H1 (cell line): ENCODE measurements at regions not wholly inside any gene's neighbourhood (a gene's known extent, or its start where the extent isn't known, plus 50 kb on each side); places are given as distances from the start of the nearest gene placed in this dataset.

ENCODE experiments used
- CTCF ChIA-PET: fragments of 300-600 bp; sonication (Branson Sonifier 250); formaldehyde crosslinking; loops from one replicate; lab custom pipeline; 2021; ENCODE audit not compliant: partially characterized antibody; lab: Charles Lee
- POLR2A ChIA-PET: fragments of 300-600 bp; sonication (Branson Sonifier 250); formaldehyde crosslinking; loops from one replicate; lab custom pipeline; 2021; ENCODE audit warnings: inconsistent platforms; ENCODE audit not compliant: partially characterized antibody; lab: Charles Lee
- DNase-seq, 2 experiments: peaks; one replicate each; pipeline versions ENCODE4 v3.0.0 to v3.0.0-alpha.2; 2010 to 2022; ENCODE audit warnings: low spot score in 2 of 2, low read depth in 1 of 2, mixed read lengths in 1 of 2
- FAIRE-seq: peaks from 2 replicates; lab custom pipeline; 2011; peaks lifted over from hg19 to GRCh38; lab: Jason Lieb, UNC
- H2AFZ ChIP-seq: 2 replicates; pipeline ENCODE4 v1.8.1; 2012; ENCODE audit warnings: low read length, inconsistent platforms
- H2AK5ac ChIP-seq: 2 replicates; pipeline ENCODE4 v1.6.1; 2013; ENCODE audit warnings: low read depth, low read length
- H2BK120ac ChIP-seq: replicated peaks from 2 replicates; pipeline ENCODE3; 2013; ENCODE audit warnings: low read depth, low read length, inconsistent platforms
- H2BK12ac ChIP-seq: 2 replicates; pipeline ENCODE4 v1.6.1; 2013; ENCODE audit warnings: low read depth, low read length
- H2BK15ac ChIP-seq: 2 replicates; pipeline ENCODE4 v1.6.1; 2013; ENCODE audit warnings: low read length
- H2BK20ac ChIP-seq: 2 replicates; pipeline ENCODE4 v1.6.1; 2013; ENCODE audit warnings: low read length
- H2BK5ac ChIP-seq: 2 replicates; pipeline ENCODE4 v1.6.1; 2013; ENCODE audit warnings: low read depth, low read length
- H3K14ac ChIP-seq: 2 replicates; pipeline ENCODE4 v1.6.1; 2013; ENCODE audit warnings: inconsistent platforms; ENCODE audit not compliant: insufficient read length
- H3K18ac ChIP-seq: 2 replicates; pipeline ENCODE4 v1.6.1; 2013; ENCODE audit warnings: low read length; ENCODE audit errors: extremely low read depth
- H3K23ac ChIP-seq: 2 replicates; pipeline ENCODE4 v1.6.1; 2013; ENCODE audit warnings: inconsistent platforms; ENCODE audit not compliant: insufficient read length
- H3K23me2 ChIP-seq: 2 replicates; pipeline ENCODE4 v1.6.1; 2013; ENCODE audit warnings: low read depth, low read length
- H3K27ac ChIP-seq: 2 replicates; pipeline ENCODE4 v1.6.1; 2011; ENCODE audit warnings: low read depth, low read length, inconsistent platforms
- H3K27me3 ChIP-seq, 4 experiments: replicated peaks in 1 of 4; 1 replicate in 1 of 4; 2 replicates in 3 of 4; pipeline versions ENCODE4 v1.6.1 to v1.8.1; 2011 to 2013; ENCODE audit warnings: low read length in 3 of 4, mild to moderate bottlenecking in 3 of 4, inconsistent platforms in 2 of 4, mixed read lengths in 2 of 4, moderate library complexity in 1 of 4; ENCODE audit not compliant: control insufficient read depth in 3 of 4, insufficient read depth in 3 of 4; ENCODE audit errors: extremely low read depth in 1 of 4
- H3K36me3 ChIP-seq, 4 experiments: 2 replicates each; pipeline versions ENCODE4 v1.6.1 to v1.8.1; 2011 to 2013; ENCODE audit warnings: mild to moderate bottlenecking in 4 of 4, low read length in 3 of 4, moderate library complexity in 2 of 4, control low read depth in 1 of 4, inconsistent platforms in 1 of 4; ENCODE audit not compliant: insufficient read depth in 4 of 4, control insufficient read depth in 2 of 4
- H3K4ac ChIP-seq: replicated peaks from 2 replicates; pipeline ENCODE3; 2013; ENCODE audit warnings: low read length, low read depth, mixed read lengths, inconsistent platforms; ENCODE audit not compliant: insufficient read length
- H3K4me1 ChIP-seq, 4 experiments: replicated peaks in 1 of 4; 1 replicate in 1 of 4; 2 replicates in 3 of 4; pipeline versions ENCODE4 v1.6.1 to v1.8.1; 2011 to 2013; ENCODE audit warnings: low read length in 3 of 4, inconsistent platforms in 2 of 4, mixed read lengths in 1 of 4; ENCODE audit not compliant: insufficient read depth in 4 of 4, control insufficient read depth in 3 of 4
- H3K4me2 ChIP-seq, 2 experiments: 2 replicates each; pipeline versions ENCODE4 v1.6.1 to v1.8.1; 2011 to 2013; ENCODE audit warnings: low read depth in 2 of 2, low read length in 2 of 2, control low read depth in 1 of 2, inconsistent platforms in 1 of 2, mild to moderate bottlenecking in 1 of 2; ENCODE audit not compliant: insufficient read depth in 1 of 2
- H3K4me3 ChIP-seq, 4 experiments: fragments of 200-600, 300-600 bp in 1 of 4; sonication (generic), shearing (Covaris generic), sonication (Bioruptor Twin) in 1 of 4; 2 replicates each; pipeline versions ENCODE4 v1.5.1 to v1.8.1; 2011 to 2016; ENCODE audit warnings: low read length in 4 of 4, low read depth in 3 of 4, control low read depth in 2 of 4, inconsistent platforms in 2 of 4, mild to moderate bottlenecking in 2 of 4, mixed read lengths in 1 of 4, moderate library complexity in 1 of 4; ENCODE audit not compliant: insufficient read depth in 2 of 4; ENCODE audit errors: extremely low read depth in 1 of 4
- H3K56ac ChIP-seq: replicated peaks from 2 replicates; pipeline ENCODE3; 2013; ENCODE audit warnings: low read depth, mild to moderate bottlenecking, mixed read lengths, low read length, inconsistent platforms; ENCODE audit not compliant: insufficient read length
- H3K79me1 ChIP-seq: 2 replicates; pipeline ENCODE4 v1.6.1; 2013; ENCODE audit warnings: low read depth, low read length, control low read depth
- H3K79me2 ChIP-seq, 2 experiments: 2 replicates each; pipeline versions ENCODE4 v1.6.1 to v1.8.1; 2012 to 2013; ENCODE audit warnings: low read length in 2 of 2, mild to moderate bottlenecking in 2 of 2, inconsistent platforms in 1 of 2; ENCODE audit not compliant: insufficient read depth in 2 of 2, control insufficient read depth in 1 of 2
- H3K9ac ChIP-seq, 4 experiments: replicated peaks in 1 of 4; 1 replicate in 1 of 4; 2 replicates in 3 of 4; pipeline versions ENCODE4 v1.6.1 to v1.8.1; 2011 to 2013; ENCODE audit warnings: low read depth in 3 of 4, low read length in 3 of 4, control low read depth in 2 of 4, mild to moderate bottlenecking in 2 of 4, moderate library complexity in 2 of 4, inconsistent platforms in 1 of 4; ENCODE audit errors: extremely low read depth in 1 of 4
- H3K9me3 ChIP-seq, 2 experiments: 2 replicates each; pipeline versions ENCODE4 v1.6.1 to v1.8.1; 2012 to 2013; ENCODE audit warnings: mild to moderate bottlenecking in 2 of 2, moderate library complexity in 2 of 2, control low read depth in 1 of 2, inconsistent platforms in 1 of 2, low read depth in 1 of 2, low read length in 1 of 2, mixed read lengths in 1 of 2; ENCODE audit not compliant: insufficient read depth in 2 of 2
- H4K20me1 ChIP-seq, 2 experiments: replicated peaks in 1 of 2; 2 replicates each; pipeline versions ENCODE3 to v1.8.1; 2011 to 2013; ENCODE audit warnings: inconsistent platforms in 2 of 2, low read length in 2 of 2, mild to moderate bottlenecking in 1 of 2; ENCODE audit not compliant: insufficient read depth in 2 of 2, control insufficient read depth in 1 of 2
- H4K5ac ChIP-seq: 2 replicates; pipeline ENCODE4 v1.6.1; 2013; ENCODE audit warnings: low read length, low read depth, mixed read lengths, inconsistent platforms; ENCODE audit not compliant: insufficient read length
- H4K8ac ChIP-seq: 2 replicates; pipeline ENCODE4 v1.8.0; 2013; ENCODE audit warnings: mild to moderate bottlenecking, moderate library complexity, low read length, inconsistent platforms; ENCODE audit not compliant: insufficient read depth; ENCODE audit errors: extremely low read depth
- H4K91ac ChIP-seq: replicated peaks from 2 replicates; pipeline ENCODE3; 2013; ENCODE audit warnings: low read length, mixed read lengths, inconsistent platforms; ENCODE audit not compliant: insufficient read length
- FOSL1 ChIP-seq: IDR thresholded peaks from 2 replicates; pipeline ENCODE4 v1.6.1; 2011; ENCODE audit warnings: mild to moderate bottlenecking, low read depth, low read length, moderate library complexity; ENCODE audit not compliant: insufficient read depth
- HDAC2 ChIP-seq, 2 experiments: fragments of 300-600 bp in 1 of 2; sonication (generic) in 1 of 2; IDR thresholded peaks; 2 replicates each; pipeline ENCODE4 v1.6.1; 2011 to 2012; ENCODE audit warnings: low read depth in 2 of 2, low read length in 2 of 2, mild to moderate bottlenecking in 2 of 2, moderate library complexity in 2 of 2, borderline replicate concordance in 1 of 2, inconsistent platforms in 1 of 2
- NANOG ChIP-seq: IDR thresholded peaks from 2 replicates; pipeline ENCODE4 v1.6.1; 2011; ENCODE audit warnings: low read length, low read depth, mild to moderate bottlenecking, inconsistent platforms; ENCODE audit not compliant: insufficient read depth, poor library complexity, severe bottlenecking
- SIN3A ChIP-seq, 2 experiments: IDR thresholded peaks in 1 of 2; conservative IDR thresholded peaks in 1 of 2; 2 replicates each; pipeline ENCODE4 v1.6.1; 2011 to 2012; ENCODE audit warnings: low read length in 2 of 2, improper control_type of control experiment in 1 of 2, low read depth in 1 of 2, mild to moderate bottlenecking in 1 of 2
- SIRT6 ChIP-seq: IDR thresholded peaks from one replicate; pipeline ENCODE4 v1.7.1; 2012; ENCODE audit warnings: low read length, inconsistent platforms
- TAF1 ChIP-seq: IDR thresholded peaks from 2 replicates; pipeline ENCODE4 v1.6.1; 2011; ENCODE audit warnings: mild to moderate bottlenecking, low read depth, low read length
- WGBS, 2 experiments: shearing (Covaris generic) in 1 of 2; methylation state at CpG; one replicate each; pipeline versions ENCODE4 v1.1.6 to v1.1.7; 2013 to 2015; ENCODE audit warnings: low lambda C conversion rate in 2 of 2, mixed read lengths in 2 of 2, inconsistent platforms in 1 of 2, low coverage in 1 of 2, missing lambda C conversion rate in 1 of 2; ENCODE audit not compliant: insufficient replicate concordance in 2 of 2, insufficient coverage in 1 of 2, insufficient read length in 1 of 2; ENCODE audit errors: extremely low coverage in 1 of 2, missing lambda C conversion rate in 1 of 2; 5-methylcytosine and 5-hydroxymethylcytosine counted together

DNA sequence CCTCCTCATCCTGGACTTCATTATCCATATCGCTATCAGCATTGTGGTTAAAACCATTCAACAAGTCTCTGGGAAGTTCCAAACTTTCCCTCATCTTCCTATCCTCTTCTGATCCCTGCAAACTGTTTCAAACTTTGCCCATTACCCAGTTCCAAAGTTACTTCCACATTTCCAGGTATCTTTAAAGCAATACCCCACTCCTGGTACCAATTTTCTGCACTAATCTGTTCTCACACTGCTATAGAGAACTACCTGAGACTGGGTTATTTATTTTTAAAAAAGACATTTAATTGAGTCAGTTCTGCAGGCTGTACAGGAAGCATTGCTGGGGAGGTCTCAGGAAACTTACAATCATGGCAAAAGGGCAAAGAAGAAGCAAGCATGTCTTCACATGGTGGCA is 147.3 kb downstream of the ARL4A start:
- no peaks in the 10 kb centered on the region for H3K4me1 ChIP-seq
- H3K4ac ChIP-seq = no peak overlapping the region
- no peak overlapping the region for H3K4me2 ChIP-seq
- no peaks in the 10 kb centered on the region for H3K79me2 ChIP-seq
- POLR2A ChIA-PET = no interaction called here
- FAIRE-seq (no peak), DNase-seq (no peak)
- no peak overlapping the region for H4K5ac ChIP-seq
- no peak overlapping the region for H3K14ac ChIP-seq
- H3K9me3 ChIP-seq = peaks cover 13 to 14% of the 10 kb centered on the region in 2 experiments; a peak in 3 of 4 replicates
- no peaks in the 10 kb centered on the region for H4K20me1 ChIP-seq
- CTCF ChIA-PET = no interaction called here
- no peak overlapping the region for H2AK5ac ChIP-seq
- H3K79me1 ChIP-seq = no peaks in the 10 kb centered on the region
- TF ChIP-seq FOSL1 = no peak
- TF ChIP-seq HDAC2 (IDR thresholded peaks at IDR 0.05; ENCODE audit: borderline replicate concordance in 1 of 2, low read depth in 2 of 2, low read length in 2 of 2) = no peak
- TF ChIP-seq SIRT6 = no peak
- no peak for TF ChIP-seq SIN3A (conservative IDR thresholded peaks at IDR 0.05 in 1 of 2, IDR thresholded peaks at IDR 0.05 in 1 of 2; ENCODE audit: low read depth in 1 of 2, low read length in 2 of 2)
- no peak for TF ChIP-seq NANOG
- no peak for TF ChIP-seq TAF1
- no peak overlapping the region for H3K23ac ChIP-seq
- no peak overlapping the region for H4K8ac ChIP-seq
- H3K27me3 ChIP-seq = no peaks in the 10 kb centered on the region
- no peak overlapping the region for H2BK20ac ChIP-seq
- H2BK15ac ChIP-seq = no peak overlapping the region
- H3K36me3 ChIP-seq = peaks cover 0 to 2% (median 0%) of the 10 kb centered on the region in 4 experiments; a peak in 1 of 8 replicates
- no peak overlapping the region for H2BK12ac ChIP-seq
- H3K56ac ChIP-seq = no peak overlapping the region
- no peaks in the 10 kb centered on the region for H3K23me2 ChIP-seq
- WGBS, 2 experiments = 100% methylated on average over 1 of the region's 1 CpG; no CpG with 5 or more reads in 1 of the 2 experiments
- no peak overlapping the region for H3K4me3 ChIP-seq
- no peak overlapping the region for H4K91ac ChIP-seq
- no peak overlapping the region for H2BK120ac ChIP-seq
- no peak overlapping the region for H3K27ac ChIP-seq
- H3K18ac ChIP-seq = no peak overlapping the region
- H2BK5ac ChIP-seq = no peak overlapping the region
- no peak overlapping the region for H2AFZ ChIP-seq
- no peak overlapping the region for H3K9ac ChIP-seq
